BE2C (cell line): ENCODE measurements at regions not wholly inside any gene's neighbourhood (a gene's known extent, or its start where the extent isn't known, plus 50 kb on each side); places are given as distances from the start of the nearest gene placed in this dataset.

ENCODE experiments used
- DNase-seq: peaks from one replicate; pipeline ENCODE4 v3.0.0-alpha.2; 2020
- H3K27me3 ChIP-seq: fragments of 250-450 bp; sonication (Bioruptor Pico); 2 replicates; pipeline ENCODE4 v1.5.1; 2020; ENCODE audit warnings: mild to moderate bottlenecking
- H3K36me3 ChIP-seq: fragments of 250-450 bp; sonication (Bioruptor Pico); 2 replicates; pipeline ENCODE4 v1.5.1; 2020; ENCODE audit warnings: mild to moderate bottlenecking
- H3K4me1 ChIP-seq: fragments of 250-450 bp; sonication (Bioruptor Pico); 2 replicates; pipeline ENCODE4 v1.5.1; 2020
- H3K4me3 ChIP-seq: 2 replicates; pipeline ENCODE4 v1.5.1; 2011; ENCODE audit warnings: low read depth, low read length
- H3K9me3 ChIP-seq: fragments of 250-450 bp; sonication (Bioruptor Pico); 2 replicates; pipeline ENCODE4 v1.5.1; 2020
- CTCF ChIP-seq: IDR thresholded peaks from 2 replicates; pipeline ENCODE4 v1.5.1; 2012; ENCODE audit warnings: mild to moderate bottlenecking, low read depth, low read length

GRCh38 chr18:73099759-73100158 is 232.0 kb upstream of the NETO1 start:
- H3K27me3 ChIP-seq: no peaks in the 10 kb centered on the region
- H3K4me3 ChIP-seq: no peak overlapping the region
- DNase-seq: no peak
- no peak for TF ChIP-seq CTCF
- H3K36me3 ChIP-seq: no peaks in the 10 kb centered on the region
- no peaks in the 10 kb centered on the region for H3K9me3 ChIP-seq
- no peaks in the 10 kb centered on the region for H3K4me1 ChIP-seq

GRCh38 chr18:73093687-73094250 is 226.0 kb upstream of the NETO1 start:
- H3K4me1 ChIP-seq: no peaks in the 10 kb centered on the region
- no peaks in the 10 kb centered on the region for H3K36me3 ChIP-seq
- H3K4me3 ChIP-seq: no peak overlapping the region
- no peak for TF ChIP-seq CTCF
- H3K9me3 ChIP-seq: no peaks in the 10 kb centered on the region
- DNase-seq: no peak
- H3K27me3 ChIP-seq: no peaks in the 10 kb centered on the region

GRCh38 chr18:73088445-73088844 is 220.7 kb upstream of the NETO1 start:
- Histone ChIP-seq H3K4me1 (no peaks in the 10 kb centered on the region), H3K27me3 (no peaks in the 10 kb centered on the region), H3K36me3 (no peaks in the 10 kb centered on the region), H3K4me3 (no peak overlapping the region), H3K9me3 (no peaks in the 10 kb centered on the region)
- no peak for DNase-seq
- TF ChIP-seq CTCF: no peak

GRCh38 chr18:73087282-73087977 is 219.6 kb upstream of the NETO1 start:
- TF ChIP-seq CTCF: no peak
- Histone ChIP-seq H3K4me3 (no peak overlapping the region), H3K4me1 (no peaks in the 10 kb centered on the region), H3K36me3 (no peaks in the 10 kb centered on the region), H3K9me3 (no peaks in the 10 kb centered on the region), H3K27me3 (no peaks in the 10 kb centered on the region)
- no peak for DNase-seq

GRCh38 chr18:73079920-73080319 is 212.1 kb upstream of the NETO1 start:
- TF ChIP-seq CTCF: no peak
- no peaks in the 10 kb centered on the region for H3K4me1 ChIP-seq
- DNase-seq: no peak
- H3K27me3 ChIP-seq: no peaks in the 10 kb centered on the region
- H3K36me3 ChIP-seq: no peaks in the 10 kb centered on the region
- no peaks in the 10 kb centered on the region for H3K9me3 ChIP-seq
- H3K4me3 ChIP-seq: no peak overlapping the region

- no peaks in the 10 kb centered on the region for H3K4me1 ChIP-seq
- H3K4me3 ChIP-seq: no peak overlapping the region
- H3K27me3 ChIP-seq: no peaks in the 10 kb centered on the region
- TF ChIP-seq CTCF: no peak
- H3K9me3 ChIP-seq: no peaks in the 10 kb centered on the region
- no peaks in the 10 kb centered on the region for H3K36me3 ChIP-seq
- no peak for DNase-seq
These were observed 193.0 kb upstream of the NETO1 start for GRCh38 chr18:73060666-73061288.
